HCT116 (cell line): ENCODE measurements at regions not wholly inside any gene's neighbourhood (a gene's known extent, or its start where the extent isn't known, plus 50 kb on each side); places are given as distances from the start of the nearest gene placed in this dataset.

Experiments
- ATAC-seq: fragments of 200-7000 bp; cut with Tn5 transposase; 2 replicates; pipeline ENCODE4 v1.9.1; 2020; ENCODE audit warnings: mild to moderate bottlenecking, moderate library complexity
- BruUV-seq: library from RNA; stranded (reverse); fragments of 400-500 nt; replicated peaks from 2 replicates; lab custom pipeline; 2021; lab: Mats Ljungman, UMichigan
- CTCF ChIA-PET: fragments of 300-600 bp; sonication (Branson Sonifier 250); formaldehyde crosslinking; loops from one replicate; lab custom pipeline; 2021; ENCODE audit warnings: antibody characterized with exemption; lab: Charles Lee
- POLR2A ChIA-PET: fragments of 300-600, 350-600 bp; sonication (Branson Sonifier 250); formaldehyde crosslinking; loops from one replicate; lab custom pipeline; 2021; ENCODE audit warnings: antibody characterized with exemption; lab: Charles Lee
- RAD21 ChIA-PET, 2 experiments: fragments of 300-600 bp; sonication (Branson Sonifier 250); formaldehyde crosslinking; loops; one replicate each; lab custom pipeline; 2023; ENCODE audit warnings: low total read pairs in 2 of 2; ENCODE audit not compliant: uncharacterized antibody in 2 of 2, unreplicated experiment in 2 of 2, low non-redundant PET in 1 of 2; lab: Charles Lee
- DNase-seq: peaks from one replicate; pipeline ENCODE4 v3.0.0-alpha.2; 2010; ENCODE audit warnings: low read depth, low spot score
- H2AFZ ChIP-seq: fragments of 200-600 bp; shearing (Covaris generic), sonication (generic); 2 replicates; pipeline ENCODE4 v1.6.1; 2017; ENCODE audit warnings: low read depth, mixed run types, mixed read lengths, antibody characterized with exemption, low read length; ENCODE audit not compliant: poor library complexity, severe bottlenecking
- H3K27ac ChIP-seq: 2 replicates; pipeline ENCODE4 v1.5.1; 2012; ENCODE audit warnings: low read depth, low read length
- H3K27me3 ChIP-seq: fragments of 200-600 bp; sonication (generic); 2 replicates; pipeline ENCODE4 v1.6.1; 2016; ENCODE audit warnings: mixed run types, low read length, mixed read lengths; ENCODE audit not compliant: insufficient read depth
- H3K36me3 ChIP-seq, 2 experiments: fragments of 200-500 bp in 1 of 2; fragments of 200-600 bp in 1 of 2; sonication (Bioruptor generic) in 1 of 2; sonication (generic) in 1 of 2; 2 replicates each; pipeline versions ENCODE4 v1.5.1 to v1.6.1; 2014 to 2016; ENCODE audit warnings: low read length in 2 of 2, inconsistent platforms in 1 of 2, mixed read lengths in 1 of 2, mixed run types in 1 of 2; ENCODE audit not compliant: insufficient read depth in 2 of 2, control insufficient read depth in 1 of 2
- H3K4me1 ChIP-seq, 2 experiments: fragments of 200-600 bp in 1 of 2; sonication (generic) in 1 of 2; 2 replicates each; pipeline versions ENCODE4 v1.5.1 to v1.6.1; 2012 to 2017; ENCODE audit warnings: low read length in 2 of 2, inconsistent platforms in 1 of 2, mild to moderate bottlenecking in 1 of 2, mixed read lengths in 1 of 2, mixed run types in 1 of 2, moderate library complexity in 1 of 2; ENCODE audit not compliant: insufficient read depth in 2 of 2, control insufficient read depth in 1 of 2
- H3K4me2 ChIP-seq: fragments of 200-600 bp; sonication (generic); 2 replicates; pipeline ENCODE4 v1.6.1; 2017; ENCODE audit warnings: mixed run types, low read length, mixed read lengths
- H3K4me3 ChIP-seq, 2 experiments: fragments of 200-600 bp in 1 of 2; sonication (generic) in 1 of 2; replicated peaks in 1 of 2; 2 replicates each; pipeline ENCODE4 v1.5.1; 2011 to 2016; ENCODE audit warnings: low read length in 2 of 2, control low read depth in 1 of 2, low read depth in 1 of 2, mild to moderate bottlenecking in 1 of 2, mixed read lengths in 1 of 2, mixed run types in 1 of 2
- H3K79me2 ChIP-seq: fragments of 200-600 bp; sonication (generic); 2 replicates; pipeline ENCODE4 v1.6.1; 2017; ENCODE audit warnings: mild to moderate bottlenecking, mixed run types, low read length, moderate library complexity, mixed read lengths; ENCODE audit not compliant: insufficient read depth
- H3K9ac ChIP-seq: fragments of 200-600 bp; sonication (generic); 2 replicates; pipeline ENCODE4 v1.6.1; 2016; ENCODE audit warnings: low read length, mixed read lengths
- H3K9me2 ChIP-seq: fragments of 200-600 bp; sonication (generic), shearing (Covaris generic); 2 replicates; pipeline ENCODE4 v1.6.1; 2017; ENCODE audit warnings: mixed run types, mild to moderate bottlenecking, moderate library complexity; ENCODE audit not compliant: insufficient read depth
- H3K9me3 ChIP-seq, 2 experiments: fragments of 200-500 bp in 1 of 2; fragments of 200-600 bp in 1 of 2; sonication (Bioruptor generic) in 1 of 2; sonication (generic) in 1 of 2; 2 replicates each; pipeline ENCODE4 v1.6.1; 2014 to 2017; ENCODE audit warnings: low read length in 2 of 2, mixed read lengths in 2 of 2, inconsistent platforms in 1 of 2, low read depth in 1 of 2, mild to moderate bottlenecking in 1 of 2, mixed run types in 1 of 2, moderate library complexity in 1 of 2; ENCODE audit not compliant: control insufficient read depth in 1 of 2, insufficient read depth in 1 of 2
- H4K20me1 ChIP-seq: fragments of 200-600 bp; sonication (generic), shearing (Covaris generic); 2 replicates; pipeline ENCODE4 v1.6.1; 2017; ENCODE audit warnings: mixed run types, mild to moderate bottlenecking, moderate library complexity; ENCODE audit not compliant: insufficient read depth
- CBX3 ChIP-seq: IDR thresholded peaks from 2 replicates; pipeline ENCODE4 v1.6.1; 2012; ENCODE audit warnings: low read depth
- CEBPB ChIP-seq: IDR thresholded peaks from 2 replicates; pipeline ENCODE4 v1.6.1; 2012; ENCODE audit warnings: low read depth
- EGR1 ChIP-seq: IDR thresholded peaks from 2 replicates; pipeline ENCODE4 v1.6.1; 2012; ENCODE audit warnings: low read depth
- ELF1 ChIP-seq: IDR thresholded peaks from 2 replicates; pipeline ENCODE4 v1.6.1; 2012; ENCODE audit warnings: low read depth, borderline replicate concordance
- EZH2 ChIP-seq: fragments of 200-600 bp; sonication (generic); IDR thresholded peaks from 2 replicates; pipeline ENCODE4 v1.6.1; 2017; ENCODE audit warnings: antibody characterized with exemption, mixed run types
- EZH2phosphoT487 ChIP-seq: fragments of 200-600 bp; IDR thresholded peaks from 2 replicates; pipeline ENCODE4 v1.6.1; 2018; ENCODE audit warnings: antibody characterized with exemption, borderline replicate concordance
- FOSL1 ChIP-seq: IDR thresholded peaks from 2 replicates; pipeline ENCODE4 v1.6.1; 2012; ENCODE audit warnings: low read depth
- JUND ChIP-seq: IDR thresholded peaks from 2 replicates; pipeline ENCODE4 v1.6.1; 2012
- POLR2A ChIP-seq: IDR thresholded peaks from 2 replicates; pipeline ENCODE4 v1.7.0; 2011; ENCODE audit warnings: borderline replicate concordance; ENCODE audit not compliant: insufficient read depth, insufficient read length; ENCODE audit errors: extremely low read depth
- REST ChIP-seq: IDR thresholded peaks from 2 replicates; pipeline ENCODE4 v1.6.1; 2012; ENCODE audit warnings: low read depth
- SIN3A ChIP-seq: IDR thresholded peaks from 2 replicates; pipeline ENCODE4 v1.6.1; 2012; ENCODE audit warnings: low read depth
- TCF7L2 ChIP-seq: IDR thresholded peaks from 2 replicates; pipeline ENCODE4 v1.7.0; 2011; ENCODE audit warnings: borderline replicate concordance, inconsistent platforms; ENCODE audit not compliant: insufficient read depth, insufficient read length; ENCODE audit errors: extremely low read depth
- YY1 ChIP-seq: IDR thresholded peaks from 2 replicates; pipeline ENCODE4 v1.6.1; 2011; ENCODE audit warnings: low read length, low read depth, moderate library complexity, mild to moderate bottlenecking; ENCODE audit not compliant: insufficient replicate concordance; ENCODE audit errors: extremely low read depth
- ZBTB33 ChIP-seq: IDR thresholded peaks from 2 replicates; pipeline ENCODE4 v1.6.1; 2011; ENCODE audit warnings: mild to moderate bottlenecking, low read length, moderate library complexity; ENCODE audit not compliant: insufficient replicate concordance; ENCODE audit errors: extremely low read depth
- ZFX ChIP-seq: fragments of 450-650 bp; IDR thresholded peaks from 2 replicates; pipeline ENCODE4 v1.6.1; 2017
- ZNF274 ChIP-seq: fragments of 200-500 bp; sonication (Bioruptor generic); IDR thresholded peaks from 2 replicates; pipeline ENCODE4 v1.6.1; 2014; ENCODE audit warnings: mild to moderate bottlenecking, low read depth, low read length, inconsistent platforms
- intact Hi-C: fragments of 100-400 bp; cut with micrococcal nuclease; formaldehyde crosslinking; loops from 2 replicates; pipeline ENCODE4 v1.10.0; 2022
- TF ChIP-seq, protein P1 (sequence below): IDR thresholded peaks from 2 replicates; pipeline ENCODE4 v1.6.1; 2012
- TF ChIP-seq, protein P2 (sequence below), 3 experiments: fragments of 200-600 bp in 1 of 3; sonication (generic) in 1 of 3; IDR thresholded peaks in 2 of 3; conservative IDR thresholded peaks in 1 of 3; 2 replicates each; pipeline ENCODE4 v1.5.1; 2012 to 2017; ENCODE audit warnings: low read depth in 2 of 3, low read length in 2 of 3, antibody characterized with exemption in 1 of 3, borderline replicate concordance in 1 of 3, control low read depth in 1 of 3, mild to moderate bottlenecking in 1 of 3, mixed read lengths in 1 of 3, mixed run types in 1 of 3, moderate library complexity in 1 of 3; ENCODE audit not compliant: insufficient read depth in 1 of 3
- TF ChIP-seq, protein P3 (sequence below): IDR thresholded peaks from 2 replicates; pipeline ENCODE4 v1.6.1; 2012

DNA sequence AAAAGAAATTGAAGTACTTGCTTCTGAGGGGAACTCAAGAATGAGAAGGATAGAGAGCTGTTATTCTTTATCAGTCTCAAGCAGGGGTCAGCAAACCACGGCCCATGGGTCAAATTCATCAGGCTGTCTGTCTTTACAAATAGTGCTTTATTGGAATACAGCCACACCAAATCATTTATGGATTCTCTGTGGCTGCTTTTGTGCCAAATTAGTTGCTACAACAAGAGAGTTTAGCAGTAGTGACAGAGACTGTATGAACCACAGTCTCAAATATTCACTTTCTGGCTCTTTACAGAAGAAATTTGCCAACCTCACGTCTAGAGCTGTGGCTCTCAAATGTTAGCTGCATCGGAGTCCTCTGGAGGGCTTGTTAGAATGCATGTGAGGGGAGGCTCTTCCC is 258.0 kb upstream of the RARB start:
- H4K20me1 ChIP-seq: no peaks in the 10 kb centered on the region
- CTCF ChIA-PET: no interaction called here
- no peaks in the 10 kb centered on the region for H3K79me2 ChIP-seq
- TF ChIP-seq, protein P1, sequence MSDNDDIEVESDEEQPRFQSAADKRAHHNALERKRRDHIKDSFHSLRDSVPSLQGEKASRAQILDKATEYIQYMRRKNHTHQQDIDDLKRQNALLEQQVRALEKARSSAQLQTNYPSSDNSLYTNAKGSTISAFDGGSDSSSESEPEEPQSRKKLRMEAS: no peak
- TF ChIP-seq, protein P2, sequence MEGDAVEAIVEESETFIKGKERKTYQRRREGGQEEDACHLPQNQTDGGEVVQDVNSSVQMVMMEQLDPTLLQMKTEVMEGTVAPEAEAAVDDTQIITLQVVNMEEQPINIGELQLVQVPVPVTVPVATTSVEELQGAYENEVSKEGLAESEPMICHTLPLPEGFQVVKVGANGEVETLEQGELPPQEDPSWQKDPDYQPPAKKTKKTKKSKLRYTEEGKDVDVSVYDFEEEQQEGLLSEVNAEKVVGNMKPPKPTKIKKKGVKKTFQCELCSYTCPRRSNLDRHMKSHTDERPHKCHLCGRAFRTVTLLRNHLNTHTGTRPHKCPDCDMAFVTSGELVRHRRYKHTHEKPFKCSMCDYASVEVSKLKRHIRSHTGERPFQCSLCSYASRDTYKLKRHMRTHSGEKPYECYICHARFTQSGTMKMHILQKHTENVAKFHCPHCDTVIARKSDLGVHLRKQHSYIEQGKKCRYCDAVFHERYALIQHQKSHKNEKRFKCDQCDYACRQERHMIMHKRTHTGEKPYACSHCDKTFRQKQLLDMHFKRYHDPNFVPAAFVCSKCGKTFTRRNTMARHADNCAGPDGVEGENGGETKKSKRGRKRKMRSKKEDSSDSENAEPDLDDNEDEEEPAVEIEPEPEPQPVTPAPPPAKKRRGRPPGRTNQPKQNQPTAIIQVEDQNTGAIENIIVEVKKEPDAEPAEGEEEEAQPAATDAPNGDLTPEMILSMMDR (IDR thresholded peaks at IDR 0.05 in 2 of 3, conservative IDR thresholded peaks at IDR 0.05 in 1 of 3; ENCODE audit: borderline replicate concordance in 1 of 3, insufficient read depth in 1 of 3, low read depth in 2 of 3, low read length in 2 of 3): no peak
- TF ChIP-seq ZFX: no peak
- no peak for TF ChIP-seq EZH2phosphoT487
- no peak for TF ChIP-seq CEBPB
- TF ChIP-seq, protein P3, sequence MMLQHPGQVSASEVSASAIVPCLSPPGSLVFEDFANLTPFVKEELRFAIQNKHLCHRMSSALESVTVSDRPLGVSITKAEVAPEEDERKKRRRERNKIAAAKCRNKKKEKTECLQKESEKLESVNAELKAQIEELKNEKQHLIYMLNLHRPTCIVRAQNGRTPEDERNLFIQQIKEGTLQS: no peak
- no peak for TF ChIP-seq SIN3A
- TF ChIP-seq ZNF274: no peak
- TF ChIP-seq CBX3: no peak
- no peak for TF ChIP-seq ZBTB33
- no peak for TF ChIP-seq JUND
- no peak for TF ChIP-seq EZH2
- no peak for TF ChIP-seq POLR2A
- no peak for TF ChIP-seq EGR1
- TF ChIP-seq TCF7L2: no peak
- no peak for TF ChIP-seq YY1
- TF ChIP-seq ELF1: no peak
- no peak for TF ChIP-seq FOSL1
- TF ChIP-seq REST: no peak
- TF ChIP-seq, all 23 proteins: peak for 0
- no peaks in the 10 kb centered on the region for H3K4me1 ChIP-seq
- ATAC-seq: no peak
- POLR2A ChIA-PET: no interaction called here
- H3K27ac ChIP-seq: no peak overlapping the region
- no peak overlapping the region for H3K4me2 ChIP-seq
- no peaks in the 10 kb centered on the region for H3K9me2 ChIP-seq
- H3K9me3 ChIP-seq: no peaks in the 10 kb centered on the region; a peak in 1 of 4 replicates
- no peak for DNase-seq
- intact Hi-C loops: no loop called here
- no peak overlapping the region for H3K9ac ChIP-seq
- no peak overlapping the region for H3K4me3 ChIP-seq
- no peak overlapping the region for H2AFZ ChIP-seq
- no TSS peak for BruUV-seq
- RAD21 ChIA-PET: no interaction called here
- H3K36me3 ChIP-seq: no peaks in the 10 kb centered on the region
- no peaks in the 10 kb centered on the region for H3K27me3 ChIP-seq
